Suppressor macrophage (primary cell): ENCODE measurements at regions not wholly inside any gene's neighbourhood (a gene's known extent, or its start where the extent isn't known, plus 50 kb on each side); places are given as distances from the start of the nearest gene placed in this dataset.
A peak's percentile ranks its signal among the peaks of the same experiment; 100 is the strongest.

Experiments used
- DNase-seq, 4 experiments: peaks; one replicate each; pipeline ENCODE4 v3.0.0-alpha.2; 2020 to 2022

DNA sequence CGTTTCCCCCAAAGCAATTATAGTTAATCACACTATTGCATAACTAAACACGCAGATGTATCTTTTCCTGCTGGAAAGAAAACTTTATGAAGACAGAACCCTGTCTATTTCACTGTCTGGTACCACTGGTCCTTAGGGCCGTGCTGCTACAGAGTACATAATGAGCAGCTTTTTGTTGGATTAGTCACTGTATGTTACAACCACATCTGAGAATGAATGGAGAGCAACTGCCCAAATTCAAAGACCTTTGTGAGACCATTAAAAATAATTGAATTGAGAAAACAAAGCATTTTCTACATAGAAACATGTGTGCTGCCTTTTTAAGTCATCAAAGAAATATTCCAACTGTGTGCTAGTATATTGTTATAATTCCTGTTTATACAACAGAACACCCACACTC is 111.3 kb upstream of the SORCS1 start:
- DNase-seq = no peak

DNA sequence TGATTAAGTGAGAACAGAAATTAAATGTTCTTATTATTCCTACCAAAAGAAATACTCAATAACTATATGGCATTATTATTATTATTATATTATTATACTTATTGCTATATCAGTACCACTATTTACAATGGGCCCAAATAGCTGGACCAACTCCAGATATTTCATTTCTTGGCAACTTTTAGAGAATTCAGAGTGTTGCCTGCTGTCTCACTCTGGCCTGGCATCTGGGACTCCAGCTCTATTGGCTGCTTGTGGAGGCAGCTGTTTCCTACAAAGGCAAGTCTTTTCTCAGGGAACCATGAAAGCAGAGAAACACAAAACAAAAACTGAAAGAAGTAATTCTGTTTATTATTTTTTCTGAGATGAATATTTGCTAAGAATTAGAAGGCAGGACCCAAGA is 105.1 kb upstream of the SORCS1 start:
- DNase-seq = no peak

DNA sequence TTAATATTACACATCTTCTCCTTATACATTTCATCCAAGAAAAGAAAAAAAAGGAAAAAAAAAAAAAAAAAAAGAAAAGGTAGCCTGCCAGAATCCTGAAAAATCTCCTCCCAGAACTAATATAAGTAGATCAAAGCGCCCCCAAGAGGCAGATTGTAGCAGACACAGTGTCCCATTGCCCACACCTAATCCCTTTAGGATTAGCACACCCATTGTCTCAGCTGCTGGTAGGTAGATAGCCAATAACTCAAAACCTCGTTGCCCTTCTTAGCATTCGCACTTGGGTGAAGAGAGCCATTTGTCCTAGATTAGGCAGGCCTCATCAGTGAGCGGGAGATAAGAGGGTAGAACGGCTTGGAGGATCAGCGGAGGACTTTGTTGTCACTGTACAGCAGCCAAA is 100.2 kb upstream of the SORCS1 start:
- peak in 1 of 4 experiments; percentile 10 for DNase-seq

DNA sequence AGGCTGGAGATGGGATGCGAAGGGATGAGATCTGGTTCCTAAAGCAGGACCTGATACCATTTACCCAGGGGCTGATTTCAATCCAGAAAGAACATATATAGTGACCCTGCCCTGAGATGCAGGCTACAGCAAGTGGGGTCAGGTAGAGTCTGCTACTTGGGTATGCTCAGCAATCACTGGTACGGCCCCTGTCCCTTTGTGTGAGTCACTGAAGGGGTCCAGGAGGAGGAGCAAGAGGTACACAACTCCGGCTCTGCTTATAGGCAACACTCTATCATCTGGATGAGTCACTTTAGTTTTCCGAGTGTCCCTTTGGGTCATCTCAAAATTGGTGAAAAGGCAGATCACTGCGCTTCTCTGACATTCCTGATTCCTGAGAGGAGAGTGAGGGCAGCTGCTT is 79.6 kb upstream of the SORCS1 start:
- no peak for DNase-seq

DNA sequence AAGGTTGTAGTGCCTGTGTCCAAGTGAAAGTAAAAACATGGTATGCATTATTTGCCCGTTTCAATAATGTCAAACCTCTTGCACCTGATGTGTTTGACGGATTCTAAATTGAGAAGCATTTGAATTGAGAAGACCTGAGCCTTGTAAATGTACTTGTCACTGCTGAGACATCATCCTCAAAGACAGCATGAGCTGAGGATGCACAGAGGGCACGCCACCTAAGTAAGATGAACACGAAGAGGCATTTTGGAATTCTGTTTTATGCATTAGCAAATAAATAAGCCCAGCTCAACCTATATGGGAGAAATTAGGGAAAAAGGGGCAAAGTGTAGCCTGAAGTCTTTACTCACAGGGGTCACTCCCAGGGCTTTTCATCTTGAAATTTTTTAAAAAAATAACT is 73.8 kb upstream of the SORCS1 start:
- no peak for DNase-seq

DNA sequence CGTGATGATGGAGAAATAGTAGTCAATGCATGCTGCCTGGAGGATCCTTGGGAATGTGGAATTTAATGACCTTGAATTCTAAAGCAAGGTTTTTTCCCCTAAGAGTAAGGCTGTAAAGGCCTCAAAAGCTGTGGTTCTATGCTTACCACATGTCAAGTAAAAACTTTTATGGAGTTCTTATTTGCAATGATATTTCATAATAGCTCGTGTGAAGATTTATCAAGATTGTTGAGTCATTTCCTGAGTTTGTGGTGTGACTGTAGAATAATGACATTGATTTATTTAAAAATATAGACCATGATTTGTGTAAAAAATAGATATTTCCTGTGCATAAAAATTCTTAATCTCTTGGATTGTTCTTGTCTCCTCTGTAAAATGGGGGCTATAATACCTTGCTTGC is 67.5 kb upstream of the SORCS1 start:
- DNase-seq = peak in 2 of 4 experiments; percentile 10 to 27

DNA sequence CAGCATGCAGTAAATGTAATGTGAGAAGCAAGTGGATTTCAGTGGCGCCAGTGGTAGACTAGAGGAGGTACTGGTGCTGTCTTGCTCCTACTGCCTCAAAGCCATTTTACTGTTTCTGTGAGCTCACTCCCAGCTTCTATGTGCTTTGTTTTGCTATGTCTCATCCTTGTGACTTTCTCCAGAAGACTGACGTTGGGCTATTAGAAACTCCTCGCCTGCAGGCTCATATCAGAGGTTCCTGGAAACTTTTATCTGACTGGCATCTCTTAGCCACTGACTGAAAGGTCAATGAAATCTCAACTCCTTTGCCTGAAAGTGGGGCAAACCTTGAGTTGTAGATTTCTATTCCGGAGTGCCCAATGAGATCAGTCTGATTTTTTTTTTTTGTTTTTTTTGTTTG is 66.4 kb upstream of the SORCS1 start:
- no peak for DNase-seq

DNA sequence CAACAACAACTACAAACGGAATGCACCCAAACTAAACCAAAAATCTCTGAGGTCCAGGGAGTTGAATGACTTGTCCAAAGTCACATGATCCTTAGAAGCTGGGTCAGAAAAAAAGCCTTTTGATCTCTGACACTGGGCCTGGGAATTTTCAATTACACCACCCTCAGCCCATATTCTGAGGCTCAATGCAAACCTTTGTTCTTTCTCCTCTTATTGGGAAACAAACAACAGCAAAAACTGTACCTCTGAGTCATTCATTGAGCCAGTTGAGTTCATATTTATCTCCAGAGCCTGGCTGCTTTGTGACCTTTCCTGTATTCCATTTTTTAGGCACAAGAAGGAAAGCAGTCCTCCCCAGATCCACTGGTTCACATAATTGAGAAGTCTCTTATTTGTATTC is 51.2 kb upstream of the SORCS1 start:
- DNase-seq = no peak
